ENCODE measurements at regions not wholly inside any gene's neighbourhood (a gene's known extent, or its start where the extent isn't known, plus 50 kb on each side); places are given as distances from the start of the nearest gene placed in this dataset.

DNA sequence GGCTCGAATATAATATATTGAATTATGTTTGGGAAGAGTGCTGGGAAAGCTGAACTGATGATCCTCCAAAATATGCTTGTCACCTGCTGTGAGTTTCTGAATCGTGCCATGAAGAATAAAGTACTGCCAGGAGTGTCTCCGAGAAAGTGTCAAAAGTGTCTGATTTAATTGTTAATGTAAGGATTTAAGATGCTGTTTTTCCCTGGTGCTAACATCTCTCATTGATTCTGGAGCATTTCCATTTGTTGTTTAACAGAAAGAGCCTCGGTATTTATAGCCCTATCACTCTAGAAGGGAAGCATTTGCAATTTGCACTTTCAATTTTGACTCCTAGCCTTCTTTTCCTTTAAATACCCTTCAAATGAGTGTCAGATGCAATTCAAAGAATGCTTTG lies 342.2 kb downstream of the RND3 start:
- Histone ChIP-seq H3K27ac (ENCODE audit: extremely low read depth, low read depth, low read length) (no peak overlapping the region), H4K20me1 (replicated peaks; ENCODE audit: control insufficient read depth, insufficient read depth, low read length) (no peaks in the 10 kb centered on the region), H3K9ac (ENCODE audit: insufficient read depth in 1 of 2, low read depth in 2 of 2, low read length in 2 of 2) (no peak overlapping the region), H3K27me3 (ENCODE audit: control insufficient read depth in 2 of 2, insufficient read depth in 2 of 2, low read length in 2 of 2) (no peaks in the 10 kb centered on the region), H3K36me3 (ENCODE audit: control insufficient read depth, insufficient read depth, low read length) (no peaks in the 10 kb centered on the region), H3K9me3 (replicated peaks; ENCODE audit: control insufficient read depth, insufficient read depth, low read depth, low read length) (no peaks in the 10 kb centered on the region), H3K4me1 (replicated peaks in 1 of 2; ENCODE audit: control insufficient read depth in 2 of 2, insufficient read depth in 2 of 2, low read length in 2 of 2) (no peaks in the 10 kb centered on the region), H3K79me2 (ENCODE audit: control insufficient read depth, insufficient read depth, low read length) (no peaks in the 10 kb centered on the region), H3K4me2 (ENCODE audit: insufficient read depth, low read length) (no peak overlapping the region), H3K4me3 (no peak overlapping the region), H2AFZ (ENCODE audit: low read depth, low read length) (no peak overlapping the region), H3K9me1 (ENCODE audit: control insufficient read depth, insufficient read depth, low read length) (no peaks in the 10 kb centered on the region)
- CTCF ChIA-PET (ENCODE audit: low intra/inter-chr PET ratio), result no interaction called here
- in situ Hi-C loops (cut with MboI) (no loop called here), intact Hi-C loops (cut with micrococcal nuclease) (no loop called here)
- POLR2A ChIA-PET, result no interaction called here
- no peak for ATAC-seq
- BruUV-seq (replicated peaks), result no TSS peak
- DNase-seq (ENCODE audit: extremely low read depth in 1 of 4, low spot score in 3 of 4), result no peak
- no peak for FAIRE-seq
- 1% methylated on average over 4 of the region's 4 CpGs for WGBS (ENCODE audit: insufficient coverage, low coverage, missing lambda C conversion rate)
- no peak for TF ChIP-seq FOXP4 (CRISPR knock-in tag; IDR thresholded peaks at IDR 0.05; ENCODE audit: borderline replicate concordance)
- no peak for TF ChIP-seq ZNF384 (IDR thresholded peaks at IDR 0.05; ENCODE audit: low read depth, low read length)
- TF ChIP-seq L3MBTL2 (IDR thresholded peaks at IDR 0.05), result no peak
- no peak for TF ChIP-seq CAMTA2 (CRISPR knock-in tag; conservative IDR thresholded peaks at IDR 0.05)
- TF ChIP-seq SREBF1 (IDR thresholded peaks at IDR 0.05; ENCODE audit: borderline replicate concordance, low read depth, low read length), result no peak
- TF ChIP-seq ZNF707 (CRISPR knock-in tag; conservative IDR thresholded peaks at IDR 0.05), result no peak
- TF ChIP-seq, protein P1, sequence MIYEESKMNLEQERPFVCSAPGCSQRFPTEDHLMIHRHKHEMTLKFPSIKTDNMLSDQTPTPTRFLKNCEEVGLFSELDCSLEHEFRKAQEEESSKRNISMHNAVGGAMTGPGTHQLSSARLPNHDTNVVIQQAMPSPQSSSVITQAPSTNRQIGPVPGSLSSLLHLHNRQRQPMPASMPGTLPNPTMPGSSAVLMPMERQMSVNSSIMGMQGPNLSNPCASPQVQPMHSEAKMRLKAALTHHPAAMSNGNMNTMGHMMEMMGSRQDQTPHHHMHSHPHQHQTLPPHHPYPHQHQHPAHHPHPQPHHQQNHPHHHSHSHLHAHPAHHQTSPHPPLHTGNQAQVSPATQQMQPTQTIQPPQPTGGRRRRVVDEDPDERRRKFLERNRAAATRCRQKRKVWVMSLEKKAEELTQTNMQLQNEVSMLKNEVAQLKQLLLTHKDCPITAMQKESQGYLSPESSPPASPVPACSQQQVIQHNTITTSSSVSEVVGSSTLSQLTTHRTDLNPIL (CRISPR knock-in tag; IDR thresholded peaks at IDR 0.05), result no peak
- no peak for TF ChIP-seq E2F3 (CRISPR knock-in tag; IDR thresholded peaks at IDR 0.05)
- no peak for TF ChIP-seq HNRNPUL1 (IDR thresholded peaks at IDR 0.05; ENCODE audit: low read length)
- no peak for TF ChIP-seq TOE1 (IDR thresholded peaks at IDR 0.05; ENCODE audit: borderline replicate concordance)
- TF ChIP-seq TOE1 (CRISPR knock-in tag; IDR thresholded peaks at IDR 0.05; ENCODE audit: borderline replicate concordance, low read depth), result no peak
- TF ChIP-seq, protein P2, sequence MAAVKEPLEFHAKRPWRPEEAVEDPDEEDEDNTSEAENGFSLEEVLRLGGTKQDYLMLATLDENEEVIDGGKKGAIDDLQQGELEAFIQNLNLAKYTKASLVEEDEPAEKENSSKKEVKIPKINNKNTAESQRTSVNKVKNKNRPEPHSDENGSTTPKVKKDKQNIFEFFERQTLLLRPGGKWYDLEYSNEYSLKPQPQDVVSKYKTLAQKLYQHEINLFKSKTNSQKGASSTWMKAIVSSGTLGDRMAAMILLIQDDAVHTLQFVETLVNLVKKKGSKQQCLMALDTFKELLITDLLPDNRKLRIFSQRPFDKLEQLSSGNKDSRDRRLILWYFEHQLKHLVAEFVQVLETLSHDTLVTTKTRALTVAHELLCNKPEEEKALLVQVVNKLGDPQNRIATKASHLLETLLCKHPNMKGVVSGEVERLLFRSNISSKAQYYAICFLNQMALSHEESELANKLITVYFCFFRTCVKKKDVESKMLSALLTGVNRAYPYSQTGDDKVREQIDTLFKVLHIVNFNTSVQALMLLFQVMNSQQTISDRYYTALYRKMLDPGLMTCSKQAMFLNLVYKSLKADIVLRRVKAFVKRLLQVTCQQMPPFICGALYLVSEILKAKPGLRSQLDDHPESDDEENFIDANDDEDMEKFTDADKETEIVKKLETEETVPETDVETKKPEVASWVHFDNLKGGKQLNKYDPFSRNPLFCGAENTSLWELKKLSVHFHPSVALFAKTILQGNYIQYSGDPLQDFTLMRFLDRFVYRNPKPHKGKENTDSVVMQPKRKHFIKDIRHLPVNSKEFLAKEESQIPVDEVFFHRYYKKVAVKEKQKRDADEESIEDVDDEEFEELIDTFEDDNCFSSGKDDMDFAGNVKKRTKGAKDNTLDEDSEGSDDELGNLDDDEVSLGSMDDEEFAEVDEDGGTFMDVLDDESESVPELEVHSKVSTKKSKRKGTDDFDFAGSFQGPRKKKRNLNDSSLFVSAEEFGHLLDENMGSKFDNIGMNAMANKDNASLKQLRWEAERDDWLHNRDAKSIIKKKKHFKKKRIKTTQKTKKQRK (IDR thresholded peaks at IDR 0.05; ENCODE audit: borderline replicate concordance, low read depth, low read length), result no peak
- no peak for TF ChIP-seq STAT5B (CRISPR knock-in tag; IDR thresholded peaks at IDR 0.05)
- no peak for TF ChIP-seq HMG20B (CRISPR knock-in tag; IDR thresholded peaks at IDR 0.05)
- no peak for TF ChIP-seq ZNF134 (CRISPR knock-in tag; conservative IDR thresholded peaks at IDR 0.05)
- TF ChIP-seq, protein P3, sequence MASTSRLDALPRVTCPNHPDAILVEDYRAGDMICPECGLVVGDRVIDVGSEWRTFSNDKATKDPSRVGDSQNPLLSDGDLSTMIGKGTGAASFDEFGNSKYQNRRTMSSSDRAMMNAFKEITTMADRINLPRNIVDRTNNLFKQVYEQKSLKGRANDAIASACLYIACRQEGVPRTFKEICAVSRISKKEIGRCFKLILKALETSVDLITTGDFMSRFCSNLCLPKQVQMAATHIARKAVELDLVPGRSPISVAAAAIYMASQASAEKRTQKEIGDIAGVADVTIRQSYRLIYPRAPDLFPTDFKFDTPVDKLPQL (IDR thresholded peaks at IDR 0.05; ENCODE audit: extremely low read depth, insufficient read length), result no peak
- TF ChIP-seq STAG1 (CRISPR knock-in tag; IDR thresholded peaks at IDR 0.05; ENCODE audit: borderline replicate concordance), result no peak
- no peak for TF ChIP-seq HDAC6 (IDR thresholded peaks at IDR 0.05; ENCODE audit: low read depth, low read length)

All from K562 (cell line).